ENCODE measurements at regions not wholly inside any gene's neighbourhood (a gene's known extent, or its start where the extent isn't known, plus 50 kb on each side); places are given as distances from the start of the nearest gene placed in this dataset.

DNA sequence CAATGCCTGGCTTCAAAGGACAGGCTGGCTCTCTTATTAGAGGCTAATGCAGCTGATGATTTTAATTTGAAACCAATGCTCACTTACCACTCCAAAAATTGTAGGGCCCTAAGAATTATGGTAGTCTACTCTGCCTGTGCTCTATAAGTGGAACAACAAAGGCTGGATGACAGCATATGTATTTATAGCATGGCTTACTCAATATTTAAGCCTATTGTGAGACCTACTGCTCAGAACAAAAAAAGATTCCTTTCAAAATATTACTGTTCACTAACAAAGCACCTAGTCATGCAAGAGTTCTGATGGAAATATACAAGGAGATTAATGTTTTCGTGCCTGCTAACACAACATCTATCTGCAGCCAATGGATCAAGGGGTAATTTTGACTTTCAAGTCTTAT, 73.8 kb upstream of the DUSP10 start:
- Mint-ChIP-seq H3K4me1 (ENCODE audit: unreplicated experiment) (peaks cover 5% of the 10 kb centered on the region), H3K27ac (no peak overlapping the region), H3K27me3 (peaks cover 8% of the 10 kb centered on the region), H3K9me3 (peaks cover 6% of the 10 kb centered on the region), H3K36me3 (no peaks in the 10 kb centered on the region), H3K4me3 (no peak overlapping the region)
- no peak for DNase-seq (ENCODE audit: extremely low spot score, unreplicated experiment)
- TF ChIP-seq CTCF (conservative IDR thresholded peaks at IDR 0.05) = no peak

- no peak for DNase-seq (ENCODE audit: extremely low spot score, unreplicated experiment)
- no peak overlapping the region for H3K4me3 Mint-ChIP-seq
- H3K27ac Mint-ChIP-seq = no peak overlapping the region
- TF ChIP-seq CTCF (conservative IDR thresholded peaks at IDR 0.05) = no peak
- no peaks in the 10 kb centered on the region for H3K36me3 Mint-ChIP-seq
- peaks cover 6% of the 10 kb centered on the region for H3K9me3 Mint-ChIP-seq
- peaks cover 11% of the 10 kb centered on the region for H3K4me1 Mint-ChIP-seq (ENCODE audit: unreplicated experiment)
- peaks cover 14% of the 10 kb centered on the region for H3K27me3 Mint-ChIP-seq
These were observed 72.0 kb upstream of the DUSP10 start for GRCh38 chr1:221813887-221814286.

- peaks cover 14% of the 10 kb centered on the region for H3K27me3 Mint-ChIP-seq
- TF ChIP-seq CTCF (conservative IDR thresholded peaks at IDR 0.05) = no peak
- no peaks in the 10 kb centered on the region for H3K36me3 Mint-ChIP-seq
- H3K27ac Mint-ChIP-seq = no peak overlapping the region
- no peak overlapping the region for H3K4me3 Mint-ChIP-seq
- peaks cover 11% of the 10 kb centered on the region for H3K4me1 Mint-ChIP-seq (ENCODE audit: unreplicated experiment)
- peaks cover 6% of the 10 kb centered on the region for H3K9me3 Mint-ChIP-seq
- no peak for DNase-seq (ENCODE audit: extremely low spot score, unreplicated experiment)
These were observed 71.2 kb upstream of the DUSP10 start for GRCh38 chr1:221812905-221813597.

DNA sequence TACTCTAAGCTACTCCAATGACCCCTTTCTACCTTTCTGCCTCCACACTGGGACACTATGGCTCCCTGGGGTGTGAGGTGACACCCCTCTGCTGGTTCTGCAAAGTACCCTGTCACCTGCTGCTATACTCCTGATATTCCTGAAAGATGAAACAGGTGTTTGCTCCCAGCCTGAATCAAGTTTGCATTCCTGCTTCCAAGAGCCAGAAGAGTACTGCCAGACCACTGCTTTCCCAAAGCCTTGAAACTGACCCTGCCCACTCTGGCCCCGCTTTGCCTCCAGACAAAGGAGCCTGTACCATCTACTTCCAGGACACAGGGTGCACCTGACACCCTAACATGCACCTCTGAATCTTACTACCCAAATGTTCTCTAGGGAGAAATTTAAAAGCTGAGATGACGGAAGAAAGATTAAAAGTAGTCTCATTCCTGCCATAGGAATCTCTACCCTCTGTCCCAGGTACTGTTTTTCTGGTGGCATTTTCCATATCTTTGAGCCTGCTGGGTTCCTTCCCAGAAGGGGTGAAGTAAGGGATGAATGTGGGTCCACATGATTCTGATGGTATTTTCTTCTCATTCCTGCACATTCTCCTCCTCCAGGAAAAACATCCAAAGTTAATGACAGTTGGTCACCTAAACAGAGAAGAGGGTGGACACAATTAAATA, 70.3 kb upstream of the DUSP10 start:
- Mint-ChIP-seq H3K27ac (no peak overlapping the region), H3K4me1 (ENCODE audit: unreplicated experiment) (peaks cover 11% of the 10 kb centered on the region), H3K9me3 (no peaks in the 10 kb centered on the region), H3K4me3 (no peak overlapping the region), H3K27me3 (peaks cover 14% of the 10 kb centered on the region), H3K36me3 (no peaks in the 10 kb centered on the region)
- TF ChIP-seq CTCF (conservative IDR thresholded peaks at IDR 0.05) = no peak
- no peak for DNase-seq (ENCODE audit: extremely low spot score, unreplicated experiment)

DNA sequence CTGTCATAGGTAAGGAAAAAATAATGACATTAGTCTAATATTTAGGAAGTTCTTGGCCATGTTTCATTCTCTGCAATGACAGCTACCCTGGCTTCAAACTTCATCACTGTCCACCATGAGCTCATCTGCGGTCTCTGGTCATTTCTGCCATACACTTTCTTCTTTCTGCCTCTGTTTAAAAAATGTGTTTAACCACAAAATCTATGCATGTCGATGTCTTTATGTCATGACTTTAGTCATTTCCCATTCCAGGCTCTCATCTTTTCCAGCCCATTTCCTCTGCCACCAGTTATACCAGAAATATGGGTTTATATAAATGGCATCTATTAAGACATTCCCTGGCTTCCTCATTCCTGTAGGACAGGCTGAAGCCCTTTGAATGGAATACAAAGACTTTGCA, 68.5 kb upstream of the DUSP10 start:
- Mint-ChIP-seq H3K27ac (peak overlapping the region; percentile 73), H3K4me3 (peak overlapping the region; percentile 8), H3K27me3 (peaks cover 14% of the 10 kb centered on the region), H3K9me3 (no peaks in the 10 kb centered on the region), H3K36me3 (no peaks in the 10 kb centered on the region), H3K4me1 (ENCODE audit: unreplicated experiment) (peaks cover 11% of the 10 kb centered on the region)
- no peak for DNase-seq (ENCODE audit: extremely low spot score, unreplicated experiment)
- TF ChIP-seq CTCF (conservative IDR thresholded peaks at IDR 0.05) = no peak
